Ovary (tissue), 7 donors: ENCODE measurements at regions not wholly inside any gene's neighbourhood (a gene's known extent, or its start where the extent isn't known, plus 50 kb on each side); places are given as distances from the start of the nearest gene placed in this dataset.

Experiments
- DNase-seq, 5 donors: peaks; one replicate each; pipeline ENCODE4 v3.0.0-alpha.2; 2019 to 2020
- H3K27ac ChIP-seq, 2 donors: fragments of 200-600 bp; one replicate each; pipeline versions ENCODE4 v1.5.1 to v1.8.0; 2019 to 2022
- H3K27me3 ChIP-seq: fragments of 200-600 bp; one replicate; pipeline ENCODE4 v1.8.0; 2022
- H3K36me3 ChIP-seq: fragments of 200-600 bp; sonication (generic); one replicate; pipeline ENCODE4 v1.5.1; 2019
- H3K4me1 ChIP-seq: one replicate; pipeline ENCODE4 v1.8.1; 2013; ENCODE audit warnings: mild to moderate bottlenecking, moderate library complexity; ENCODE audit not compliant: insufficient read depth
- H3K4me3 ChIP-seq: fragments of 200-600 bp; sonication (generic); one replicate; pipeline ENCODE4 v1.5.1; 2017
- H3K9me3 ChIP-seq, 2 donors: fragments of 200-600 bp in 1 of 2; sonication (generic) in 1 of 2; one replicate each; pipeline versions ENCODE4 v1.5.1 to v1.8.1; 2013 to 2019; ENCODE audit warnings: mild to moderate bottlenecking in 1 of 2, moderate library complexity in 1 of 2
- EP300 ChIP-seq: sonication (generic); formaldehyde crosslinking; IDR thresholded peaks from one replicate; pipeline ENCODE4 v1.6.1; 2017; ENCODE audit warnings: antibody characterized with exemption
- POLR2A ChIP-seq: fragments of 450-650 bp; IDR thresholded peaks from one replicate; pipeline ENCODE4 v1.6.1; 2017; ENCODE audit warnings: antibody characterized with exemption, mild to moderate bottlenecking, moderate library complexity
- WGBS, 3 donors: extraction: QIAGEN DNeasy Blood & Tissue Kit in 1 of 3; methylation state at CpG; one replicate each; pipeline versions ENCODE4 v1.1.5 to v1.1.7; 2013 to 2017; 5-methylcytosine and 5-hydroxymethylcytosine counted together
- intact Hi-C, 4 donors: fragments of 100-400 bp; cut with DNase I; formaldehyde crosslinking; loops; one replicate each; pipeline versions ENCODE4 v1.11.0 to v1.15.1; 2022 to 2023
- TF ChIP-seq, protein P1 (sequence below), 3 donors: fragments of 450-650 bp in 2 of 3; fragments of 200-600 bp in 1 of 3; IDR thresholded peaks; one replicate each; pipeline versions ENCODE4 v1.5.1 to v1.8.0; 2016 to 2022; ENCODE audit warnings: antibody characterized with exemption in 3 of 3, mild to moderate bottlenecking in 1 of 3
- donor health status: DM: no; HTN: no; CAD: no; lungs with moderate emphysema.
- donor health status: DM: no; HTN: no; CAD: no.
- donor health status: Bipolar disorder and iron deficiency.
- donor health status: DM: no; HTN: no; CAD: no.
- donor health status: DM: yes; HTN: yes; CAD: no.

DNA sequence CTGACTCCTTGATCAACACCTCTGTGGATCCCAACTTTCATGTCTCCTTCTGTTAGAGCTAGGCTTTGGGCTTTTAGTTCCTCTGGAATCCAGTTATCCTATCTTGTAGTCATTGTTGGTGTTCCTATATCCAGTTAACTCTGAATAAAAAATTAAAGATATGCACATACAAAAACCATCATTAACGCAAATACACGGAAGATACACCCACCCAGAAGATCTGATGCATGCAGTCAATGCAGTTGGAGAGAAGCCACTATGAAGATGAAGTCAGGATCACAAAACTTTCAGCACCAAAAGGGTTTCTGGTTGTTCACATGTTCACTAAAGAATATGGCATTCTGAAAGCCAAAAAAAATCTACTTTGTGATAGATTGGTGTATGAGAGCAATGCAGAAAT is 123.6 kb upstream of the LHX8 start:
- 83 to 86% (median 85%) methylated on average over 2 of the region's 2 CpGs for WGBS, 3 donors
- H3K36me3 ChIP-seq = no peaks in the 10 kb centered on the region
- TF ChIP-seq, protein P1, sequence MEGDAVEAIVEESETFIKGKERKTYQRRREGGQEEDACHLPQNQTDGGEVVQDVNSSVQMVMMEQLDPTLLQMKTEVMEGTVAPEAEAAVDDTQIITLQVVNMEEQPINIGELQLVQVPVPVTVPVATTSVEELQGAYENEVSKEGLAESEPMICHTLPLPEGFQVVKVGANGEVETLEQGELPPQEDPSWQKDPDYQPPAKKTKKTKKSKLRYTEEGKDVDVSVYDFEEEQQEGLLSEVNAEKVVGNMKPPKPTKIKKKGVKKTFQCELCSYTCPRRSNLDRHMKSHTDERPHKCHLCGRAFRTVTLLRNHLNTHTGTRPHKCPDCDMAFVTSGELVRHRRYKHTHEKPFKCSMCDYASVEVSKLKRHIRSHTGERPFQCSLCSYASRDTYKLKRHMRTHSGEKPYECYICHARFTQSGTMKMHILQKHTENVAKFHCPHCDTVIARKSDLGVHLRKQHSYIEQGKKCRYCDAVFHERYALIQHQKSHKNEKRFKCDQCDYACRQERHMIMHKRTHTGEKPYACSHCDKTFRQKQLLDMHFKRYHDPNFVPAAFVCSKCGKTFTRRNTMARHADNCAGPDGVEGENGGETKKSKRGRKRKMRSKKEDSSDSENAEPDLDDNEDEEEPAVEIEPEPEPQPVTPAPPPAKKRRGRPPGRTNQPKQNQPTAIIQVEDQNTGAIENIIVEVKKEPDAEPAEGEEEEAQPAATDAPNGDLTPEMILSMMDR (IDR thresholded peaks at IDR 0.05) = no peak
- TF ChIP-seq EP300 = no peak
- no peak for TF ChIP-seq POLR2A
- no peaks in the 10 kb centered on the region for H3K9me3 ChIP-seq
- H3K27me3 ChIP-seq = no peaks in the 10 kb centered on the region
- intact Hi-C loops = no loop called here
- H3K4me3 ChIP-seq = no peak overlapping the region
- no peaks in the 10 kb centered on the region for H3K4me1 ChIP-seq
- H3K27ac ChIP-seq = no peak overlapping the region
- no peak for DNase-seq

DNA sequence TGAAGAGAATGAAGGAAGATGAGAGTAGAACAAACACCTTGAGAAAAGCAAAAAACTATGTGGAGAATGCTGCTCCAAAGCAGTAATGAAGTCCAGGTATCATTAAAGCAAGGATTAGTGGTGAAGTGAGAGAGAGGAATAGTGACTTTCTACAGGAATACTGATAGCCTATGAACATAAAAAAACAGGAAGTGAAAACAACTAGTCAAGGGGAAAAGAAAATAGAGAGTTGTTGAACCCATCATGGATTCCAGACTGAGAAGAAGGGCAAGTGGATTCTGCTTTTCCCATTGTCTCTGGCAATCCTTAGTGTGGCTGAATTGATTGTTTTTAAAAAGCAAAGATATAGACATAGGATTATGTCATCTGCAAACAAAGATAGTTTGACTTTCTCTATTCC is 119.9 kb upstream of the LHX8 start:
- no peaks in the 10 kb centered on the region for H3K9me3 ChIP-seq
- DNase-seq = no peak
- H3K4me3 ChIP-seq = no peak overlapping the region
- intact Hi-C loops = no loop called here
- TF ChIP-seq, protein P1 (IDR thresholded peaks at IDR 0.05) = no peak
- TF ChIP-seq POLR2A (no peak), EP300 (no peak)
- no peaks in the 10 kb centered on the region for H3K4me1 ChIP-seq
- no peaks in the 10 kb centered on the region for H3K36me3 ChIP-seq
- H3K27ac ChIP-seq = no peak overlapping the region
- H3K27me3 ChIP-seq = no peaks in the 10 kb centered on the region

DNA sequence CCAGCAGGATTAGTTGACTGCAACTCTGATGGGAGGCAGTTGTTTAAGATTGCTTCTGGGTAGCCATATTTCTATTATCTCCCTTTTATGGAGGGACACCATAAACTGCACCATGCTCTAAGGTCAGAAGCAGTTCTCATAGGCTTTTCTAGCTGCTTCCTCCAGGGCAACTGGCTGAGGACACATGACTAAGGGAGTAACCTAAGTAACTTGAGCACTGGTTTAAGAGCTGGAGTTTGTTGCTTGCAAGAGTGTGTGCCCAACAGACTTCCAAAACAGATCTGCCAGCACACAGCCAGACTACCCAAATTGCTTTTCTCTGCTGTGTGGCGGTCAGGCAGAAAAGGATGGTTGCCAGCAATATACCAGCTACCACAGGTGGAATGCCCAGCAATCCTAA is 111.2 kb upstream of the LHX8 start:
- H3K36me3 ChIP-seq = no peaks in the 10 kb centered on the region
- TF ChIP-seq, protein P1 (IDR thresholded peaks at IDR 0.05) = no peak
- no peak for TF ChIP-seq EP300
- TF ChIP-seq POLR2A = no peak
- WGBS, 3 donors = 79 to 88% (median 84%) methylated on average over 1 of the region's 1 CpG

DNA sequence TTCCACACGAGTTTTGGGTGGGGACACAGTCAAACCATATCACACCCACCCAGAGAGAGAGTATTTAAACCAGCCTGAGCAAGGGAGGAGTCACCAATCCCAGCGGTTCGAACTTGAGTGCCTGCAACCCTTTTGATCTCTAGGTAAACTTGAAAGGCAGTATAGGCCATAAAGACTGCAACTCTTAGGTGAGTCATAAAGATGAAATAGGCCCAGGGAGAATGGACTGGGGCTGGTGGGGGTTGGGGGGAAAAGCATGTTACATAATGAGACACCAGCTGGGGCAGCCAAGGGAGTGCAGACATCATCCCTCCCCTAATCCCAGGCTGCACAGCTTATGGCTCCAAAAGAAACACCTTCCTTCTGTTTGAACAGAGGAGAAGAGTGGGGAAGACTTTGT is 99.8 kb upstream of the LHX8 start:
- WGBS, 3 donors = 54 to 56% (median 55%) methylated on average over 3 of the region's 3 CpGs
- Histone ChIP-seq H3K36me3 (no peaks in the 10 kb centered on the region), H3K27ac (no peak overlapping the region), H3K4me1 (no peaks in the 10 kb centered on the region), H3K27me3 (no peaks in the 10 kb centered on the region), H3K4me3 (no peak overlapping the region), H3K9me3 (no peaks in the 10 kb centered on the region)
- intact Hi-C loops = no loop called here
- DNase-seq = no peak
- TF ChIP-seq EP300 (no peak), POLR2A (no peak)
- TF ChIP-seq, protein P1 (IDR thresholded peaks at IDR 0.05) = no peak

More for the DNA sequence above, 111.2 kb upstream of the LHX8 start:
- intact Hi-C loops = no loop called here
- Histone ChIP-seq H3K27me3 (no peaks in the 10 kb centered on the region), H3K9me3 (no peaks in the 10 kb centered on the region), H3K4me3 (no peak overlapping the region), H3K4me1 (no peaks in the 10 kb centered on the region), H3K27ac (no peak overlapping the region)
- DNase-seq = no peak

DNA sequence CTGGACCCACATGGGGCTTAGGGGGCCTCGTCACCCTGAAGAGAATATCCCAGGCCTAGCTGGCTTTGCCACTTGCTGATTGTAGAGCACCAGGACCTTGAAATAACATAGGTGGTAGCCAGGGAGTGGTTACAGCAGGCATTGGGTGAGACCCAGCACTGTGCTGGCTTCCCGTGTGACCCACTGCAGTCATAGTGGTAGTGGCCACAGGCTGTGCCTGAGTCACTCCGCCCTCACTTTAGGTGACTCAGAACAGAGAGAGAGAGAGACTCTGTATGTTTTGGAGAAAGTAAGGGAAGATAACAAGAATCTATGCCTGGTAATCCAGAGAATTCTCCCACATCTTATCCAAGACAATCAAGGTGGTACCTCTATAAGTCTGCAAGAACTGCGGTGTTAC is 98.7 kb upstream of the LHX8 start:
- intact Hi-C loops = no loop called here
- 73 to 84% (median 74%) methylated on average over 4 of the region's 4 CpGs for WGBS, 3 donors
- Histone ChIP-seq H3K4me1 (no peaks in the 10 kb centered on the region), H3K9me3 (no peaks in the 10 kb centered on the region), H3K4me3 (no peak overlapping the region), H3K36me3 (no peaks in the 10 kb centered on the region), H3K27ac (no peak overlapping the region), H3K27me3 (no peaks in the 10 kb centered on the region)
- TF ChIP-seq, protein P1 (IDR thresholded peaks at IDR 0.05) = no peak
- TF ChIP-seq POLR2A (no peak), EP300 (no peak)
- DNase-seq = no peak
